Right ventricle myocardium superior (tissue), 1 donor: ENCODE measurements at regions not wholly inside any gene's neighbourhood (a gene's known extent, or its start where the extent isn't known, plus 50 kb on each side); places are given as distances from the start of the nearest gene placed in this dataset.

Experiments used
- ATAC-seq: fragments of 200-7000 bp; cut with Tn5 transposase; one replicate; pipeline ENCODE4 v1.9.1; 2020; ENCODE audit warnings: mild to moderate bottlenecking; ENCODE audit not compliant: poor library complexity
- DNase-seq: peaks from one replicate; pipeline ENCODE4 v3.0.0-alpha.2; 2020
- intact Hi-C: fragments of 100-400 bp; cut with DNase I; formaldehyde crosslinking; loops from one replicate; pipeline ENCODE4 v1.11.2; 2022
- donor health status: DM: no; HTN: yes; CAD: no; lungs with severe emphysema.

- no peak for DNase-seq
- ATAC-seq, result no peak
- intact Hi-C loops, result no loop called here
Observed at GRCh38 chr16:66064801-66065530, 301.5 kb upstream of the CDH5 start.

DNA sequence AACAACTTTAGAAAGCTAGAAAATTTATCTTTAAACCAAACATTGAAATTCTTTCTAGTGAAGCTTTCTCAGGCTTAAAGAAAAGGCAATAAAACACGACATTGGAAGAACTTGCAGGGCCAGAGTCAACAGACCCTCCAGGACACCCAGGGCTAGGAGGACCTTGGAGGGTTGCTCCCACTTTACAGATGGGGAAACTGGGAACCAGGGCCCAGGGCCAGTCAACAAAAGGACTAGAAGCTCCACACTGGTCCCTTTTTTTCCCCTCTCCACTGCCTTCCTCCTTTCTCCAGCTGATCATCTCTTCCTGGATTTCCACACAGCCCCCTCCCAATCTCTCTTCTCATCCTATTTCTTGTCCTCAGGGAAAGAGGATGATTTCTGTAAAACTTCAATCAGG, 307.7 kb upstream of the CDH5 start:
- ATAC-seq (no peak), DNase-seq (no peak)
- intact Hi-C loops, result no loop called here

- DNase-seq (no peak), ATAC-seq (no peak)
- intact Hi-C loops, result no loop called here
Observed at GRCh38 chr16:66058172-66058691, 308.3 kb upstream of the CDH5 start.

- DNase-seq (no peak), ATAC-seq (no peak)
- intact Hi-C loops, result no loop called here
Observed at GRCh38 chr16:66057057-66057456, 309.4 kb upstream of the CDH5 start.

DNA sequence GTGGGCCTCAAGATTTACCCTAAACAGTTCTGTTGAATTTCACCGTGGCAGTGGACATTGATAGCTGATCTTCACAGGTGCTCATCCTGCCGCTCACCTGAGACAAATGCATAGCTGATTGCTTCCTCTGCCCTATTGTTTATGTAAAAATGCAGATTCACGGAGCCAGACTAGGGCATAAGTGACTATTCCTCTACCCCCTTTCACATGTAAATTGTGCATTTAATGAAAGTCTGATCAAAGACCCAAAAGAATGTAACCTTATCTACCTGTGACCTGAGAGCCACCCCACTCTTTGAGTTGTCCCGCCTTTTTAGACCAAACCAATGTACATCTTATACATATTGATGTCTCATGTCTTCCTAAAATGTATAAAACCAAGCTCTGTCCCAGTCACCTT, 312.4 kb upstream of the CDH5 start:
- intact Hi-C loops, result no loop called here
- ATAC-seq (no peak), DNase-seq (no peak)

DNA sequence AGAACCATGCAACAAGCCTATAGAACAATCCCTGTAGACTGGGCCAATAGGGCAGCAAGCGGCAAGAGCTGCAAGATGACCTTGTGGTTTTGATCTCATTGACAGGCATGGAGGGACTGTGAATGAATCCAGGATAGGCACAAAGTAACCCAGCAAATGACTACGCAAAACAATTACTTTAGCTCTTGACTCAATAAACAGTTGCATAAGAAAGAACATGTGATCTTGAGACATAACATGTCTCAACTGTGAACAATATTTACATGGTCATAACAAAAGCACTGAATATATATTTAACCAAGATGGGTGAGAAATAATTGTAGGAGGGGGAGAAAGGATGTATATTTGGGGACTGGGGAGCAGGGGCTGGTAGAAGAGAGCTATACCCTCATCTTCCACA, 313.7 kb upstream of the CDH5 start:
- intact Hi-C loops, result no loop called here
- DNase-seq, result no peak
- ATAC-seq, result no peak

GRCh38 chr16:66050991-66051390, 315.5 kb upstream of the CDH5 start:
- ATAC-seq (no peak), DNase-seq (no peak)
- intact Hi-C loops, result no loop called here

DNA sequence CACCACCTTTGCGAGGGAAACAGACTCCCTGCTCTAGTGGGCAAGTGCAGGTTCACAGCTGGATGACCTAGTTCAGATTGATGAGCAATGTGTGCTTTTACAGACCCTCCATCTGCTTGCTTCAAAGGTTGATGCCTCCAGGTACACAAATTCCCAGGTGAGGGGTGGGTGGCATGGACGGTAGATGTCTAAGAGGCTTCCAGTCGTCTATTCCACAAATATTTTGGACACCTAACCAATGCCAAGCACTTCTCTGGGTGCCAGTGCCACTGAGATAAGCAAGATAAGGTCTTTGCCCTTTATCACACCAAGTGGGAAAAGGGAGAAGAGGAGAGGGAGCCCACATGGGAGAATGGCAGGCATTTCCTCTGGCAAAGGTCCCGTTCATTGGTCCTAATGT, 316.6 kb upstream of the CDH5 start:
- intact Hi-C loops, result no loop called here
- no peak for ATAC-seq
- DNase-seq, result no peak

GRCh38 chr16:66045626-66046025, 320.9 kb upstream of the CDH5 start:
- intact Hi-C loops, result no loop called here
- DNase-seq (no peak), ATAC-seq (no peak)

DNA sequence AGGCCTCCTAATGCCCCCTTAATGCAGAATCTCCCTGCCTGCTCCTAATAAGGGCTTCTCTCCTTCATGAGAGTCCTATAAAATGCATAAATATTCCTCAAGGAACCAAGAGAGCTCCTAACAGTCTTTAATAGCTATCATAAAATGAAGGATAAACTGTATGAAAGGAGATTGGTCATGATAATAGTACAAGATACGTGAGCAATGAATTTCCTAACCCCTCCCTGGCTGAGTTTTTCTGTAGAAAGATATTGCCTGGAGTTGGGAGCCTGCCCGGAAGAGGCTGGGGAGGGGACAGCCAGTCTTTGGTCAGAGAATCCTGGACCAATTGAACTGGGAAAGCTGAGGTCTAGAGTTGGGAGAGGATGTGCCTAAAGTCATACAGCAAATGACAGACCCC, 321.9 kb upstream of the CDH5 start:
- intact Hi-C loops, result no loop called here
- DNase-seq (no peak), ATAC-seq (no peak)

DNA sequence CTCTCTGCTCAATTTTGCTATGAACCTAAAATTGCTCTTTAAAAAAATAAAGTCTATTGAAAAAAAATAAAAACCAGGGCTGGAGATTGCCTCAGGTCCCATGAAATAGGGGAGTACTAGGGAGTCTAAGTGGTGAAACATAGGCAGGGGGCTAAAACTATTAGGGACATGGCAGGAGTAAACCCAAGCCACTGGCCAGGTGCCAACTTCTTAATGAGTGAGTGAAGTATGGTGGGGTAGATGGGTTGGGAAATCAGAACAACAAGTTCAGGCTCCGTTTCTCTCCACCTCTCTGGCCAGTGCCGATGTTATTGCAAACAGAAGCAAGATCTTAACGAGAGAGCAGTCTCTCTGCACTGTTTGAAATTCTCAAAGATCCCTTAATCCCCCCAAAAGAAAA, 322.4 kb upstream of the CDH5 start:
- intact Hi-C loops, result no loop called here
- ATAC-seq (no peak), DNase-seq (no peak)

DNA sequence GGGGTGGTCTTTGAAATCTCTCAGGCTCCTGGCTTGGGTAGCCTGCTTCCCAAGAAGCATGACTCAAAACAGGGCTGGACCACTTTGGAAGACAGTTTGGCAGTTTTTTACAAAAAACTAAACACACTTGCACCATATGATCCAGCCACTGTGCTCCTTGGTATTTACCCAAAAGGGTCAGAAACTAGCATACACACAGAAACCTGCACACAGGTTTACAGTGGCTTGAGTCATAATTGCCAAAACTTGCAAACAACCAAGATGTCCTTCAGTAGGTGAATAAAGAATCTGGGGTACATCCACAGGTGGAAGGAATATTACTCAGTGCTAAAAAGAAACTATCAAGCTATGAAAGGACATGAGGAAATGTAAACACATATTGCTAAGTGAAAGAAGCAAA, 323.2 kb upstream of the CDH5 start:
- intact Hi-C loops, result no loop called here
- DNase-seq (no peak), ATAC-seq (no peak)

GRCh38 chr16:66042341-66042740, 324.1 kb upstream of the CDH5 start:
- intact Hi-C loops, result no loop called here
- ATAC-seq (no peak), DNase-seq (no peak)

- ATAC-seq, result no peak
- intact Hi-C loops, result no loop called here
- no peak for DNase-seq
Observed at GRCh38 chr16:66041907-66042306, 324.6 kb upstream of the CDH5 start.

GRCh38 chr16:66039793-66040192, 326.7 kb upstream of the CDH5 start:
- ATAC-seq (no peak), DNase-seq (no peak)
- intact Hi-C loops, result no loop called here

GRCh38 chr16:66036793-66037715, 329.4 kb upstream of the CDH5 start:
- intact Hi-C loops, result no loop called here
- peak; percentile 75 for ATAC-seq
- no peak for DNase-seq

DNA sequence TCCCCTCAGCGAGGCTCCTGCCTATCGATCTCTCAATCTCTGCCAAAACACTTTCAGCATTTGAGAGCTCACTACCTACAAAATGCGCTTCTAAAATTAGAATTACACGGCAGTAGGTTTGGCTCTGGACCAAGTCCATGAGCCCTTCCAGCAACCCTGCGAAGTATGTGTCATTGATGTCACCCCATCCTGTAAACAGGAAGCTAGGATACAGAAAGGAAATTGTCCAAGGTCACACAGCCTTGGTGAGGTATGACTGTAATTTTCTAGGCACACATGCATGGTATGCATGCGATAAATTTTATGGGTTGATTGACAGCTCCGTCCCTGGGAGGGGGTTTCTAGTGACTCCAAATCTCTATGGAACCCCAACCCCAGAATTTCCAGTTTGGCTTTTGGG, 330.3 kb upstream of the CDH5 start:
- intact Hi-C loops, result no loop called here
- DNase-seq (no peak), ATAC-seq (peak; percentile 82)

DNA sequence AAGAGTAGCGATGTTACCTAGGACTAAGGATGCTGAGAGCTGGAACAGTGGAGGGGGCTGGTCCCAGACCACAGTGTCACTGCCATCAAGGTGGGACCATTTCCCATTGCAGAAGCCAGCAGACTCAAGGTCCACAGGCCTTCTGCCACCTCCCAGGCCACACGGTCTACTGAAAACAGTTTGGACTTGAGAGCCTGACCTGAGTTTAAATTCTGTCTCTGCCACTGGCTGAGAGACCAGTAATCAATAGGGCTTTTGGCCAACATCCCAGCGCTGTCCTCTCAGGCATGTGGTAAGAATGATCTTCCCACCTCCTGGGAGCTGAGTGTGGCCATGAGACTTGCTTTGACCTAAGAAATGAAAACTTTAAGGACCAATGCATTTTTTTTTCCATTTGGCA, 331.4 kb upstream of the CDH5 start:
- ATAC-seq (peak; percentile 21), DNase-seq (no peak)
- intact Hi-C loops, result no loop called here

GRCh38 chr16:66032841-66033240, 333.6 kb upstream of the CDH5 start:
- DNase-seq, result no peak
- intact Hi-C loops, result no loop called here
- ATAC-seq, result no peak

GRCh38 chr16:66030036-66030435, 336.5 kb upstream of the CDH5 start:
- no peak for DNase-seq
- no peak for ATAC-seq
- intact Hi-C loops, result no loop called here
